Activated CD4-positive, CD25-positive, alpha-beta regulatory T cell treated with anti-CD3 and anti-CD28 coated beads, Interleukin-2, amount 50 U/mL, for 16 hours (primary cell): ENCODE measurements at regions not wholly inside any gene's neighbourhood (a gene's known extent, or its start where the extent isn't known, plus 50 kb on each side); places are given as distances from the start of the nearest gene placed in this dataset.

ENCODE experiments used
- DNase-seq: peaks from one replicate; pipeline ENCODE4 v3.0.0-alpha.2; 2020; ENCODE audit warnings: low read depth, low spot score

DNA sequence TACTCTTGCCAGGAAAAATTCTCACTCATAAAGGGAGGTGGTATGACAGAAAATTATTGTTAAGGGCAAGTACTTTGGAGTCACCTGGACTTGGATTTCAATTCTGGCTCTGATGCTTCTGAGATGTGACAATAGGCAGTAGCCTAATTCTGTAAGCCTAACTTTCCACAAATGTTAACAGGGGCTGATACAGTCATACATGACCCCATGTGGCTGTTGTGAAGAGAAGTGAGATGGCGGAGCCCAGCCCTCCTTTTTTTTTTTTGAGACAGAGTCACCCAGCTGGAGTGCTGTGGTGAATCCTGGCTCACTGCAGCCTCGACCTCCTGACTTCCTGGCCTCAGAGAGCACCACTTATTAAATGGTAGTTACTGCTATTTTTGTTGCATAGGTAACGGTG is 54.4 kb upstream of the IRF2 start:
- no peak for DNase-seq

DNA sequence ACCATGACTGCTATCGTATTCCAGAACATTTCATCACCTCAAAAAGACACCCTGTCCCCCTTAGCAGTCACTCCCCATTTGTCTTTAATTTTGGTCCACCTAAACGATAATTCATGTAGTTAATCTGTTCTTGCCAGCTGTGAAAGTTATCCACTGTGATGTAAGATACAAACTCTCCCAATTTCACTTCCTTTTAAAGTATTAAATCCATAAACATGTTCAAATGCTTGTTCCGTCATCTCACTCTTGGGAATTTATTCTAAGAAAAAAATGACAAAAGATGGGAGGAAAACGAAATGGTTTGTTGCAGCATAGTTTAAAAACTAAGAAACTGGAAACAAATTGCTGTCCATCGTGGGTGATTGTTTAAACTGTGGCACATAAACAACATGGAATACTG is 53.7 kb upstream of the IRF2 start:
- no peak for DNase-seq

DNA sequence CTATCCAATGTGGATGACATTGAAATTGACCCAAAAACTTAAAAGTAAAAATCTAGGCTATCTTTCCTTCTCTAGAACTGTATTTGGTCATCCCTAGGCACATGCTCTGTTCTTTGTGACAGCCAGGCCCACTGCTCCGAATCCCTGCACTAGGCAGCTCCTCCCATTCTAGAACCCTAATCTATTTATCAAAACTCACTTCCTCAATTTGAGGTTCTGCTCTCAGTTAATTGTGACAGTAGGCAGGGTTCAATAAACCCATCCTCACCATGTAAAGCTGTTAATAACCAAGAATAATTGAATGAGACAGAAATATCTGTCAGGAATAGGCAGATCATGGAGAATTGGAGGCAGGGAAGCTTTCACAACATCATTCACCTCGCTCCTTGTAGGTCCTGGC is 51.9 kb upstream of the IRF2 start:
- no peak for DNase-seq
